Loucy (cell line): ENCODE measurements at regions not wholly inside any gene's neighbourhood (a gene's known extent, or its start where the extent isn't known, plus 50 kb on each side); places are given as distances from the start of the nearest gene placed in this dataset.

ENCODE experiments used
- EZH2phosphoT487 ChIP-seq: fragments of 200-600 bp; IDR thresholded peaks from 2 replicates; pipeline ENCODE4 v1.6.1; 2018; ENCODE audit warnings: antibody characterized with exemption, mild to moderate bottlenecking, moderate library complexity, borderline replicate concordance
- TF ChIP-seq, protein P1 (sequence below): fragments of 200-600 bp; sonication (generic); conservative IDR thresholded peaks from 2 replicates; pipeline ENCODE4 v1.5.1; 2014; ENCODE audit warnings: mild to moderate bottlenecking, antibody characterized with exemption, low read length

DNA sequence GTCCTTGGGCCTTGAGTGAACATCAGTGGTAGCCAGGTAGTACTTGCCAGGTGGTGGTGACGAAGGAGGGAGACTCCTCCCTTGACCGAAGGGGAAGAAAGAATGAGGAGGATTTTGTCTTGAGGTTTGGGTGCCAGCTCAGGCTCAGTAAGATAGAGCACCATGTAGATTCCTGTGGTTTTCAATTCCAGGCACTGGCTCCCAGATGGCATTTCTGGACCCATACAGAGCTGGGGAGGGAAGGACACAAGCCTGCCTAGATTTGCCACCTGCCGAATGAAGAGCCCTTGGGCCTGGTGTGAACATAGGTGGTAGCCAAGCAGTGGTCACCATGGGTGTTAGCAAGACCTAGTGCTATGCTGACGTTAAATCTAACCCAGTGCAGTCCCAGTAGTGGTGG, 108.8 kb upstream of the UBE2E3 start:
- TF ChIP-seq, protein P1, sequence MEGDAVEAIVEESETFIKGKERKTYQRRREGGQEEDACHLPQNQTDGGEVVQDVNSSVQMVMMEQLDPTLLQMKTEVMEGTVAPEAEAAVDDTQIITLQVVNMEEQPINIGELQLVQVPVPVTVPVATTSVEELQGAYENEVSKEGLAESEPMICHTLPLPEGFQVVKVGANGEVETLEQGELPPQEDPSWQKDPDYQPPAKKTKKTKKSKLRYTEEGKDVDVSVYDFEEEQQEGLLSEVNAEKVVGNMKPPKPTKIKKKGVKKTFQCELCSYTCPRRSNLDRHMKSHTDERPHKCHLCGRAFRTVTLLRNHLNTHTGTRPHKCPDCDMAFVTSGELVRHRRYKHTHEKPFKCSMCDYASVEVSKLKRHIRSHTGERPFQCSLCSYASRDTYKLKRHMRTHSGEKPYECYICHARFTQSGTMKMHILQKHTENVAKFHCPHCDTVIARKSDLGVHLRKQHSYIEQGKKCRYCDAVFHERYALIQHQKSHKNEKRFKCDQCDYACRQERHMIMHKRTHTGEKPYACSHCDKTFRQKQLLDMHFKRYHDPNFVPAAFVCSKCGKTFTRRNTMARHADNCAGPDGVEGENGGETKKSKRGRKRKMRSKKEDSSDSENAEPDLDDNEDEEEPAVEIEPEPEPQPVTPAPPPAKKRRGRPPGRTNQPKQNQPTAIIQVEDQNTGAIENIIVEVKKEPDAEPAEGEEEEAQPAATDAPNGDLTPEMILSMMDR: no peak
- no peak for TF ChIP-seq EZH2phosphoT487
